ENCODE measurements at regions not wholly inside any gene's neighbourhood (a gene's known extent, or its start where the extent isn't known, plus 50 kb on each side); places are given as distances from the start of the nearest gene placed in this dataset.

DNA sequence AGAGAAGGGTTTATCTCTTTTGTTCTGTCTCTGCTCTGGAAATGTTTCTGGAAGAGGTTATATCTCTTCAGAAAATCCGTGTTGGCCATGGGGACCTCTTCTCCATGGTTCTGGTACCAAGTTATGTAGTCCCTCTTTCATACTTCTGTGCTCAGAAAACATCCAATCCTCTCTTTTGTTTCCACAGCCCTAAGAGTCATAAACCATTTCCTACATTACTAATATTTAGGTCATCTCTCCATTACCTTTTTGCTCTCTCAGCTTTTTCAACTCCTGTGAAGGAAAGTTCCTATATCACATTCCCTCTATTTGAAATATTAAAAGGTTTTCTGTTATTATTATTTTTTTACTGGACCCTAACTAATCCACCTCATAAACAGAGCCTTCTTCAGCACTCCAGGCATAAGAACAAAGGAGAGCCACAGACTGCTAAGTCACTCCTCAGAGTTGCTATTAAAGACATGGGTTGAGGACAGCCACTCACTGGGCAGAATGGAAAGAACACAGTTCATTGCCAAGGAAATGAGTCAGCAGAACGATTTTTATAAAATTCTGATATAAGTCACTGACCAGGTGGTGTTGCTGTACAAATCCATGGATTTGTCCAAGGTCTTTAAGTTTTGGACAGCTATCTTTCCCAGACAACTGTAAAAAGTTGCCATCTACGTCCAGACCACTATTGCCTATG lies 122.4 kb upstream of the NPY2R start:
- no peak for DNase-seq (ENCODE audit: low read depth)

GRCh38 chr4:155094201-155094820 lies 114.1 kb upstream of the NPY2R start:
- DNase-seq (ENCODE audit: low read depth), result no peak

GRCh38 chr4:155099231-155099630 lies 109.2 kb upstream of the NPY2R start:
- DNase-seq (ENCODE audit: low read depth), result no peak

GRCh38 chr4:155106629-155107028 lies 101.8 kb upstream of the NPY2R start:
- DNase-seq (ENCODE audit: low read depth), result no peak

- no peak for DNase-seq (ENCODE audit: low read depth)
These were observed 101.4 kb upstream of the NPY2R start for GRCh38 chr4:155107059-155107458.

GRCh38 chr4:155114790-155115189 lies 93.6 kb upstream of the NPY2R start:
- DNase-seq (ENCODE audit: low read depth), result no peak

- no peak for DNase-seq (ENCODE audit: low read depth)
These were observed 89.4 kb upstream of the NPY2R start for GRCh38 chr4:155119006-155119405.

GRCh38 chr4:155120536-155120935 lies 87.9 kb upstream of the NPY2R start:
- DNase-seq (ENCODE audit: low read depth), result no peak

- no peak for DNase-seq (ENCODE audit: low read depth)
These were observed 86.1 kb upstream of the NPY2R start for GRCh38 chr4:155122382-155122781.

- DNase-seq (ENCODE audit: low read depth), result no peak
These were observed 74.3 kb upstream of the NPY2R start for GRCh38 chr4:155134136-155134535.

- DNase-seq (ENCODE audit: low read depth), result no peak
These were observed 67.5 kb upstream of the NPY2R start for GRCh38 chr4:155140889-155141288.

- DNase-seq (ENCODE audit: low read depth), result no peak
These were observed 64.9 kb upstream of the NPY2R start for GRCh38 chr4:155143512-155143911.

Measured in renal cortical epithelial cell (primary cell).